Activated naive CD4-positive, alpha-beta T cell treated with anti-CD3 and anti-CD28 coated beads for 36 hours (primary cell): ENCODE measurements at regions not wholly inside any gene's neighbourhood (a gene's known extent, or its start where the extent isn't known, plus 50 kb on each side); places are given as distances from the start of the nearest gene placed in this dataset.

ENCODE experiments used
- CTCF ChIA-PET: fragments of 350-600 bp; sonication (Branson Sonifier 250); formaldehyde crosslinking; loops from one replicate; lab custom pipeline; 2021; ENCODE audit warnings: antibody characterized with exemption; lab: Charles Lee
- DNase-seq: peaks from one replicate; pipeline ENCODE4 v3.0.0-alpha.2; 2020
- H3K27ac Mint-ChIP-seq: one replicate; pipeline ENCODE4 v1.8.0; 2021; ENCODE audit warnings: mild to moderate bottlenecking, mixed read lengths
- H3K27me3 Mint-ChIP-seq: one replicate; pipeline ENCODE4 v1.8.0; 2021; ENCODE audit warnings: low read depth, mixed read lengths
- H3K36me3 Mint-ChIP-seq: one replicate; pipeline ENCODE4 v1.8.0; 2021; ENCODE audit warnings: low read depth, mixed read lengths
- H3K4me1 Mint-ChIP-seq: one replicate; pipeline ENCODE4 v1.8.0; 2021; ENCODE audit warnings: low read depth, mixed read lengths
- H3K4me3 Mint-ChIP-seq: one replicate; pipeline ENCODE4 v1.8.0; 2021; ENCODE audit warnings: mild to moderate bottlenecking, moderate library complexity, mixed read lengths
- H3K9me3 Mint-ChIP-seq: one replicate; pipeline ENCODE4 v1.8.0; 2021; ENCODE audit warnings: mixed read lengths
- intact Hi-C: fragments of 100-400 bp; cut with micrococcal nuclease; formaldehyde crosslinking; loops from one replicate; pipeline ENCODE4 v1.15.1; 2023

DNA sequence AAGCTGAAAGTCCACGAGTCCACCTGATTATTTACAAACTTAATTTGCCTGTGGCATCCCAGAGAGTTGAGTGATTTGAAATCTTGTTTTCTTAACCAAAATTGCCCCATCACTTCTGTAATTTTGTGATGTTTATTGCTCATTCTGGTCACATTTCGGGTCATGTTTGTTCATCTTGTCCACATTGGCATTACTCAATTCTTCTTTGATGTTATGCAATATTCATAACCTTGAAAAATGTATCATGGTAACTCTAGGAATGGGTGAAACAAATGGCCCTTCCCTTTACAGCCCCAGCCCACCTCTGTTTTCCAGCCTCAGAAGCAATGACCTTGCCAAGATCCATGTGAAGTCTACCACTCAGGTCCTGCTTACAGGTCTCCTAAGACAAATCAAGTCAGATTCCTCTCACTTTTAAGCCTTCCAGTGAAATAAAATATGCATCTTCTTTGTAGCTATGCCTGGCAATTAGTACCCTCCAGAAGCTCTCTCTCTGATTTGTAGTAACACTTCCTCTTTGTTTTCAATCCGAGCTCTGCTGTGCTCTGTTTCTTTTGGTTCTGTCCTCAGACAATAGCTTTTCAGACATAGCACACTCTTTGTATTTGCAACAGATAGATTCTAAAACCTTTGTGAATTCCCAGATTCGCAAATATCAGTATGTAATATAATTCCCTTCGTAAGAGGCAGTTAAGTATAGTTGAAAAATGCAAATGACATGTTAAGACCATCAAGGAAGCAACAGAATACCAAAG lies 330.3 kb upstream of the IRX1 start:
- Mint-ChIP-seq H3K9me3 (no peaks in the 10 kb centered on the region), H3K27me3 (peaks cover 2% of the 10 kb centered on the region), H3K36me3 (no peaks in the 10 kb centered on the region), H3K4me1 (no peaks in the 10 kb centered on the region), H3K27ac (no peak overlapping the region), H3K4me3 (no peak overlapping the region)
- intact Hi-C loops = no loop called here
- CTCF ChIA-PET = interaction anchor here (0.6 kb wide), 2 partner anchors 16 to 21 kb away, joined by 3 read pairs; no protein-coding TSS in a partner anchor
- no peak for DNase-seq

DNA sequence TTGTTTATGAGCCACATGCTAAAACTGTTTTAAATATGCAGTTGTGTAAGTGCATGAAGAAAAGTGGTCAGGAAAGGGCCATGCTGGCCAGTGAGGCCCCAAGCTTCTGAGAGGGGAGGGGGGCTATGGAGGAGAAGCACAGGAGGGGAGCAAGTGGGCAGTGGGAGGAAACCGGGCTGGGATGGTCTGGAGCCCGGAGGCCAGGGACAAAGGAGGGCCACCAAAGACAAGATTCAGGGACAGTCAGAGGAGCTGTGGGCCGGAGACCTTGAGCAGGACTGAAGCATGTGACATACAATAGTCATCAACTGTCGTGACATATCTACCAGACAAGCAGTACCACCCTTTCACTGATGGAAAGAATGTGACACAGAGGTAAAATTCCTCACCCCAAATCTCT lies 333.2 kb upstream of the IRX1 start:
- Mint-ChIP-seq H3K27me3 (no peaks in the 10 kb centered on the region), H3K9me3 (no peaks in the 10 kb centered on the region), H3K27ac (no peak overlapping the region), H3K4me1 (no peaks in the 10 kb centered on the region), H3K36me3 (no peaks in the 10 kb centered on the region), H3K4me3 (no peak overlapping the region)
- DNase-seq = no peak
- CTCF ChIA-PET = no interaction called here
- intact Hi-C loops = no loop called here

DNA sequence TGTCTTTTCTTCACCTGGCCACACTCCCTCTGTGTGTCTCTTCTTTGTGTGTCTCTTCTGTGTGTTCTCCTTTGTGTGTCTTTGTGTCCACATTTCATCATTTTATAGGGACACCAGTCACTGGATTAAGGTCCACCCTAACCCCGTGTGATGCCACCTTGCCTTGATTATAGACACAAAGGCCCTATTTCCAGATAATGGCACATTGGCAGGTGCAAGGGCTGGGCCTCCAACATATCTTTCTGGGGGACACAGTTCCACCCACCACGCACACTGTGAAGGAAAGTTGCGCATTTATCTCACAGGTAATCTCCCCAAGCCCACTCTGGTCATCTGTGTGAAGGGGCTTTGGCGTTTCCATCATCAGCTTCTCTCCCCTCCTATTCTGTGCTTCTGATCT lies 334.6 kb upstream of the IRX1 start:
- H3K4me1 Mint-ChIP-seq = no peaks in the 10 kb centered on the region
- CTCF ChIA-PET = no interaction called here
- H3K36me3 Mint-ChIP-seq = no peaks in the 10 kb centered on the region
- no peak for DNase-seq
- no peak overlapping the region for H3K4me3 Mint-ChIP-seq
- no peaks in the 10 kb centered on the region for H3K27me3 Mint-ChIP-seq
- intact Hi-C loops = no loop called here
- no peaks in the 10 kb centered on the region for H3K9me3 Mint-ChIP-seq
- H3K27ac Mint-ChIP-seq = no peak overlapping the region

DNA sequence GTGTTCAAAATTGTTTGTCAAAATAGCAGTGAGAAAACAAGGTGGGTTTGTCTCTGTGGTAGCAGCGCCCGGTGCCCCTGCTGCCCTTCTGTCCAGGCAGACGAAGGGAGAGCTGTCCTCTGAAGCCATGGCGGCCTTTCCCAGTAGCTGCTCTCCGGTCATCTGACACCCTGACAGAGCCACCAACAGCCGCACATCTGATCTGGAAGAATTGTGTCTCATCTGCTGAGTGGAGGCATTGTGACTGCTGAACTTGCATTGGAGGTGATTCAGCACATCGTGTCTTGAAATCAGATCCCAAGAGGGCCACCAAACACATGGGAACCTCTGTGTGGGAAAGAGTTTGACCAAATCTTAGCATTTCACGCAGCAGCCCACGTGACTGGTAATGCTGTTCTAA lies 337.6 kb upstream of the IRX1 start:
- Mint-ChIP-seq H3K27me3 (no peaks in the 10 kb centered on the region), H3K27ac (no peak overlapping the region), H3K9me3 (no peaks in the 10 kb centered on the region), H3K4me1 (no peaks in the 10 kb centered on the region), H3K36me3 (no peaks in the 10 kb centered on the region), H3K4me3 (no peak overlapping the region)
- DNase-seq = no peak
- CTCF ChIA-PET = no interaction called here
- intact Hi-C loops = no loop called here

DNA sequence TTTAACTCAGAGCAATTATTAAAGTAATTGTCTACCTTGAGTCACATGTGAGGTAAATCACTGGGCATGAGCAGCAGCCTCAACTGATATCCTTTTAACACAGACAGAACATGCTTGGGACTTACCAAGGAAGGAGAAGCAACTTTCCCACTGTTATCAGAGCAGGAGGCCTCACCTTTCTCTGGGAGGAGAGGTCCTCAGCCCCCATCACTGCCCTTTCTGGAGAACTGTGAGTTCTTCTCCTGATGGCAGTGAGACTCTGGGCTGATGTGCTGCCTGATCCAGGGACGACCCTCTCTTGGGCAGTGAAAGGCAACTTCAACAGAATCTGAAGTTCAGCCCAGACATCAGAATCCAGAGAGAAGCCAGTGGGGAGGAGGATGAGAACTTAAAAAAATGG lies 343.4 kb upstream of the IRX1 start:
- intact Hi-C loops = no loop called here
- CTCF ChIA-PET = no interaction called here
- DNase-seq = no peak
- no peaks in the 10 kb centered on the region for H3K4me1 Mint-ChIP-seq
- H3K4me3 Mint-ChIP-seq = no peak overlapping the region
- H3K27me3 Mint-ChIP-seq = peaks cover 8% of the 10 kb centered on the region
- H3K27ac Mint-ChIP-seq = no peak overlapping the region
- H3K36me3 Mint-ChIP-seq = no peaks in the 10 kb centered on the region
- no peaks in the 10 kb centered on the region for H3K9me3 Mint-ChIP-seq

DNA sequence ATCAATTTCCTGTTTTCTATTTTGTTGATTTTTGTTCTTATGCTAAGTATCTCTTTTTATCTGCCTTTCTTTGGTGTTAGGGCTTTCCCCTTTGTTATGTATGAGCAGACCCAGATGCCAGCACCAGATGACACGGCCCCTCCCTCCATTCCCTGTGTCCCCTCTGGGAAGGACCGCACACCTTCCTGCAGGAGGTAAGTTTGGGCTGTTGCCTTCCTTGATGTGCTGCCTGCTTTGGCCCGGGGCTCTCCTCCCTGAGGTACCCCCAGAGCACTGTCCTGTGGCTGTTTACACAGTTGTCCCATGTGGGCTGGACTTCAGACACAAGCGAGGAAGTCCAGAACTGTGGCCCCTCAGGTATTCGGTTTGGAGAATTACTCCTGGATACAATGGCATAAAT lies 343.8 kb upstream of the IRX1 start:
- CTCF ChIA-PET = no interaction called here
- no peak for DNase-seq
- no peaks in the 10 kb centered on the region for H3K4me1 Mint-ChIP-seq

DNA sequence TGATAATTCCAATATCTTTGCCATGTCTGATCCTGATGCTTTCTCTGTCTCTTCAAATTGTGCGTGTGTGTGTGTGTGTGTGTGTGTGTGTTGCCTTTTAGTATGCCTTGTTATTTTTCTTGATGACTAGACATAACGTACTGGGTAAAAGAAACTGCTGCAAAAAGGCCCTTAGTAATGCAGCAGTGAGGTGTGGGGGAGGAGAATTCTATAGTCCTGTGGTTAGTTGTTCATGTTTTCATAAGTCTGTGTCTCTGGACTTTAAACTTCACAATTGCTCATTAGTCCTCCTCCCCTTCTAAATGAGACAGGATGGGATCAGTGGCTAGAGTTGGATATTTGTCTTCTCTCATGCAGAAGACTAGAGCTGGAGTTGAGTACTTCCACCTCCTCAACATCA lies 346.2 kb upstream of the IRX1 start:
- Mint-ChIP-seq H3K36me3 (no peaks in the 10 kb centered on the region), H3K27me3 (peaks cover 8% of the 10 kb centered on the region), H3K9me3 (peaks cover 3% of the 10 kb centered on the region), H3K4me3 (no peak overlapping the region), H3K4me1 (no peaks in the 10 kb centered on the region), H3K27ac (no peak overlapping the region)
- intact Hi-C loops = no loop called here
- no peak for DNase-seq
- CTCF ChIA-PET = interaction anchor here (0.7 kb wide), 1 partner anchor 16 kb away, joined by 3 read pairs; no protein-coding TSS in a partner anchor

More for the DNA sequence above, 343.8 kb upstream of the IRX1 start:
- Mint-ChIP-seq H3K27me3 (peaks cover 8% of the 10 kb centered on the region), H3K27ac (no peak overlapping the region), H3K9me3 (no peaks in the 10 kb centered on the region), H3K4me3 (no peak overlapping the region), H3K36me3 (no peaks in the 10 kb centered on the region)
- intact Hi-C loops = no loop called here

DNA sequence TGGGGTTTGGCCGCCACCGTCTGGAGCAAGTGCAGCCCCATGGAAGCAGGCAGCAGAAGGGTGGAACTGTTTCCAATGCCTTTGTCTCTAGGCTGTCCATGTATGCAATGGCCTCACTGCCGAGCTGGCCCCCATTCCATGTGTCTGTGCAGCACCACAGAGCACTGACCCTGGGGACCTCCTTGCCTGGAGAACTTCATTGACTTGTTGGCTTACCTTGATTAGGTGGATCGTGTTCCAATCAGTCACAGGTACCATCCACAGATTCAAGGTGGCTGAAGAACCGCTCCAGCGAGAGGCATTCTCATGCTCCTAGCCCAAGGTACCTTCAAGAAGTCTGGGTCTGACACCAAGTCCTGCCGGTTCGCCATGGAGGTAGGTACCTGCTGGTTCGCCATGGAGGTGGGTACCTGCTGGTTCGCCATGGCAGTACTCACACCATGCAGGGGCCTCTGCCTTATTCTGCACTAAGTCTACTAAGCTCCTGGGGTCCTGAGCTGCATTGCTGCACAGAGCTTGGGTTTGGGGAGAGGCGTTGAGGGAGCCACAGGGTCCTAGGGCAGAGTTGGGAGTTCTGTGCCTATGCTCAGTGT lies 358.3 kb upstream of the IRX1 start:
- CTCF ChIA-PET = no interaction called here
- intact Hi-C loops = no loop called here
- H3K27ac Mint-ChIP-seq = no peak overlapping the region
- H3K36me3 Mint-ChIP-seq = no peaks in the 10 kb centered on the region
- peaks cover 2% of the 10 kb centered on the region for H3K9me3 Mint-ChIP-seq
- H3K4me3 Mint-ChIP-seq = no peak overlapping the region
- H3K4me1 Mint-ChIP-seq = no peaks in the 10 kb centered on the region
- DNase-seq = no peak
- H3K27me3 Mint-ChIP-seq = no peaks in the 10 kb centered on the region

DNA sequence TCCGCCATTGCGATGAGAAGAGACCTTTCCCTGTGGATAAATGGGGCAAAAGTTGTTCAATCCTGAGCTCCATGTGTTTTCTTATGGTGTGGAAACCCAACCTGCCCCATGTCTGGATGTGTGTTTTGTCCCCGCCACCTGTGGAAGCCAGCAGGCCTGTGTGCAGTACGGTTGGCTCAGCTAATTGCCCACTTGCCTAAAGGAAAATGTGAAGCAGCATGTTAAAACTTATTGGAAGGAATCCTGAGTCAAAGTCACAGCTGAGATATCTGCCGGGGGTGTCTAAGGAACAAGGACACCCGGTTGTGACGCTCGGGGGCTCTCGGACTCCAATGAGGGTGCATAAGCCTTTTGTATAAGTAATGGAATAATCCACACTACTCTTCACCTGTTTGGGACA lies 361.1 kb upstream of the IRX1 start:
- no peaks in the 10 kb centered on the region for H3K4me1 Mint-ChIP-seq
- H3K4me3 Mint-ChIP-seq = no peak overlapping the region
- no peaks in the 10 kb centered on the region for H3K27me3 Mint-ChIP-seq
- no peak for DNase-seq
- H3K9me3 Mint-ChIP-seq = peaks cover 2% of the 10 kb centered on the region
- CTCF ChIA-PET = no interaction called here
- no peak overlapping the region for H3K27ac Mint-ChIP-seq
- intact Hi-C loops = no loop called here
- no peaks in the 10 kb centered on the region for H3K36me3 Mint-ChIP-seq

DNA sequence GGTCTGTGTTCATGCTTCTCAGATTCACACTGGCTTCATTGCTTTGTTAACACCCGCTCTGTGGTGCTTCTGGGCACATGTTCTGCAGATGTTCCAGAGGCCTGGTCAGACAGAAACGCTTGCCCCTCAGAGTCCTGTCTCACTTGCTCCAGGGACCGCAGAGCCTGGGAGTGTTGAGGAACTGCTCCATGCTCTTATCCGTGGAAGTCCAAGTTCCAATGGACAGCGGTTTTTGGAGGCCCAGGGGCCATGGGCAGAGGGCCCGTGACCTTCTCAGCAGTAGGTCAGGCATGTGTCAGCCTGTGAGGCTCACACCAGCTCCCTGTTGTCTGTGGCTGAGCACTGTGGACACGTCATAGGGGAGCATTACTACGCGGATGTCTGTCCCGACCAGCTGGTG lies 364.7 kb upstream of the IRX1 start:
- CTCF ChIA-PET = no interaction called here
- DNase-seq = no peak
- no peaks in the 10 kb centered on the region for H3K36me3 Mint-ChIP-seq
- no peaks in the 10 kb centered on the region for H3K4me1 Mint-ChIP-seq
- H3K27ac Mint-ChIP-seq = no peak overlapping the region
- H3K9me3 Mint-ChIP-seq = no peaks in the 10 kb centered on the region
- no peak overlapping the region for H3K4me3 Mint-ChIP-seq
- H3K27me3 Mint-ChIP-seq = no peaks in the 10 kb centered on the region
- intact Hi-C loops = no loop called here

DNA sequence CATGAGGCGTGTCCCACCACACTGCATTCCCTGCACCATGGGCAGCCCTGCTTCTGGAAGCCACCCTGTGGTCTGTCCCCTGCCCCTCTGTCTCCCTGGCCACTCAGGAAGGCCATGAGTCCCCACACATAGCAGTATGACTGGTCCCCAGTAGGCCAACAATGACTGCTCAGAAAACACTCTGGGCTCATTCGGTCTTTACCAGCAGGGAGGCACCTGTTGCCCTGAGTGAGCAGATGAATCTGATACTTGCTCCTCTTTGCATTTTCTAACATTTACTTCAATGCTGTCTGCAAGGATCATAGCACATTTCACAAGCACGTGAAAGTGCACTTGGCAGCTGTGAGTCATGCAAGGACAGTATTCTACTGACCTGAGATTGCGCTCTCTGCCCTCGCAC lies 365.4 kb upstream of the IRX1 start:
- Mint-ChIP-seq H3K36me3 (no peaks in the 10 kb centered on the region), H3K27me3 (no peaks in the 10 kb centered on the region), H3K27ac (no peak overlapping the region), H3K4me1 (no peaks in the 10 kb centered on the region), H3K9me3 (no peaks in the 10 kb centered on the region), H3K4me3 (no peak overlapping the region)
- no peak for DNase-seq
- CTCF ChIA-PET = no interaction called here
- intact Hi-C loops = no loop called here

DNA sequence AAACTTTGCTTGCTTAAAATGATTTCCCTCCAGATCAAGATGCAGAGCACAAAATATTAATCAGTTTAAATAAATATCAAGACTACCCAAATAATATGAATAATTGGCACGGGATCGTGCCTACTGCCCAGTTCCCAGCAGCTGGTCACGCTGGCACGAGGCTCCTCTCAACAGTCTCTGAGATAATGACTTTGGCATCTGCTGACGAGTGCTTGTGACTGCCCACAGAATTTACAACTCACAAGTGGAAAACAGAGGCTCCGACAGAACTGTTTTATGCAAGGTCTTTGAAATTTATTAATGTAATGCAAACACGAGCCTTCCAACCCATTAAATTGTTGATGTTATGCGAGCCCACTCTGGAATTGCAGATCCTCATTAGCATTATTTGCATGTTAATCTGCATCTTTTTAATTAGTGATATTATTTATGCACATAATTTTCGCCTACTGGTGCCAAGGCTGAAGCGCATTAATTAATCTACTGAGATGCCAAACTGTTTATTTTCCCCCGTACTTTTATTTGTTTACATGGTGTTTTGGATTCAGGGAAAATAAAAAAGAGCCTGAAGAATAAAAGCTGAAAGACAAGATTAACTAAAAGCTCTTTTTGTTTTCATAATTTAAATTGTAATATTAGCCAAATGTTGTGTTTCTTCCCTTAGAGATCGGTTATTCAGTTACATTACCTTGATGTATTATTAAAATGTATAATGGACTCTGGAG lies 369.3 kb upstream of the IRX1 start:
- no peaks in the 10 kb centered on the region for H3K4me1 Mint-ChIP-seq
- DNase-seq = no peak
- H3K4me3 Mint-ChIP-seq = no peak overlapping the region
- CTCF ChIA-PET = no interaction called here
- H3K27ac Mint-ChIP-seq = no peak overlapping the region
- intact Hi-C loops = no loop called here
- H3K9me3 Mint-ChIP-seq = no peaks in the 10 kb centered on the region
- no peaks in the 10 kb centered on the region for H3K36me3 Mint-ChIP-seq
- no peaks in the 10 kb centered on the region for H3K27me3 Mint-ChIP-seq
